ENCODE measurements at regions not wholly inside any gene's neighbourhood (a gene's known extent, or its start where the extent isn't known, plus 50 kb on each side); places are given as distances from the start of the nearest gene placed in this dataset.
"Not testable (repeated sequence)": the region's sequence is repeated elsewhere in the genome, so short reads cannot be mapped to it uniquely, and the experiment has no call there.

DNA sequence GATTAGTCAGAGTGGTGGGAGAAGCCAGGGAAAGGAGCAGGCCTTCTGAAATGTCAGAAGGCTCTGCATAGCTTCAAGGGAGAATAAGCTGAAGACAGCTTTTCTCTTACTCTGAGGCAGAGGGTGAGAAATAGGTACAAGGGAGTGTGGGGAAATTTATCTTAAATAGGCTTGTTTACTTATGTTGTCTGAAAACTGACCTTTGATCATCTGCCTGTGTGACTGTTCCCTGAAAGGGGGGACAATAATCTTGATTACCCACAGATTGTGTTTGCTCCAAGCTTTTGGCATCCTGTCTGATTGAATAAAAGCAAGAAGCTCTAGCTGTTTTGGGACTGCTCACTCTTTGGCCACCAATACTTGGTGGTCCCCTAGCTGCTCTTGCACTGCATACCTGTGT, 91.7 kb upstream of the TMSB4Y start:
- ChIA-PET CTCF (no interaction called here), POLR2A (no interaction called here)
- Histone ChIP-seq H4K20me1 (ENCODE audit: control insufficient read depth, insufficient read depth, low read length, poor library complexity, severe bottlenecking) (no peaks in the 10 kb centered on the region), H3K4me2 (replicated peaks; ENCODE audit: low read depth, low read length, poor library complexity, severe bottlenecking) (no peak overlapping the region), H3K79me2 (ENCODE audit: control insufficient read depth, insufficient read depth, low read length) (no peaks in the 10 kb centered on the region), H3K9me3 (ENCODE audit: control extremely low read depth in 1 of 3, control insufficient read depth in 2 of 3, insufficient read depth in 1 of 3, low read length in 2 of 3) (no peaks in the 10 kb centered on the region), H3K27me3 (replicated peaks in 1 of 4; ENCODE audit: control extremely low read depth in 1 of 4, control insufficient read depth in 3 of 4, insufficient read depth in 4 of 4, low read length in 3 of 4) (no peaks in the 10 kb centered on the region), H3K9ac (ENCODE audit: low read length) (no peak overlapping the region), H2AFZ (ENCODE audit: insufficient read depth, low read depth, low read length, poor library complexity, severe bottlenecking) (no peak overlapping the region), H3K4me3 (ENCODE audit: control extremely low read depth in 1 of 5, extremely low read depth in 1 of 5, insufficient read depth in 1 of 5, low read depth in 2 of 5, low read length in 4 of 5) (no peak overlapping the region), H3K4me1 (ENCODE audit: control insufficient read depth in 2 of 2, insufficient read depth in 2 of 2, low read length in 2 of 2) (no peaks in the 10 kb centered on the region), H3K27ac (ENCODE audit: low read length in 2 of 2) (no peak overlapping the region), H3K36me3 (replicated peaks in 1 of 2; ENCODE audit: control extremely low read depth in 1 of 2, control insufficient read depth in 1 of 2, extremely low read depth in 1 of 2, insufficient read depth in 2 of 2, low read length in 1 of 2) (no peaks in the 10 kb centered on the region)
- peaks cover 3% of the 10 kb centered on the region for H3K9me3 Mint-ChIP-seq (ENCODE audit: insufficient read depth)
- no peak overlapping the region for H3K27ac Mint-ChIP-seq
- TF ChIP-seq EZH2 (IDR thresholded peaks at IDR 0.05; ENCODE audit: borderline replicate concordance, insufficient read depth, low read depth, low read length, poor library complexity, severe bottlenecking): no peak
- TF ChIP-seq, protein P1, sequence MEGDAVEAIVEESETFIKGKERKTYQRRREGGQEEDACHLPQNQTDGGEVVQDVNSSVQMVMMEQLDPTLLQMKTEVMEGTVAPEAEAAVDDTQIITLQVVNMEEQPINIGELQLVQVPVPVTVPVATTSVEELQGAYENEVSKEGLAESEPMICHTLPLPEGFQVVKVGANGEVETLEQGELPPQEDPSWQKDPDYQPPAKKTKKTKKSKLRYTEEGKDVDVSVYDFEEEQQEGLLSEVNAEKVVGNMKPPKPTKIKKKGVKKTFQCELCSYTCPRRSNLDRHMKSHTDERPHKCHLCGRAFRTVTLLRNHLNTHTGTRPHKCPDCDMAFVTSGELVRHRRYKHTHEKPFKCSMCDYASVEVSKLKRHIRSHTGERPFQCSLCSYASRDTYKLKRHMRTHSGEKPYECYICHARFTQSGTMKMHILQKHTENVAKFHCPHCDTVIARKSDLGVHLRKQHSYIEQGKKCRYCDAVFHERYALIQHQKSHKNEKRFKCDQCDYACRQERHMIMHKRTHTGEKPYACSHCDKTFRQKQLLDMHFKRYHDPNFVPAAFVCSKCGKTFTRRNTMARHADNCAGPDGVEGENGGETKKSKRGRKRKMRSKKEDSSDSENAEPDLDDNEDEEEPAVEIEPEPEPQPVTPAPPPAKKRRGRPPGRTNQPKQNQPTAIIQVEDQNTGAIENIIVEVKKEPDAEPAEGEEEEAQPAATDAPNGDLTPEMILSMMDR (IDR thresholded peaks at IDR 0.05): no peak
- no peak overlapping the region for H3K4me3 Mint-ChIP-seq
- intact Hi-C loops (cut with micrococcal nuclease): no loop called here
- H3K4me1 Mint-ChIP-seq: no peaks in the 10 kb centered on the region
- ATAC-seq (ENCODE audit: low read depth) (no peak), DNase-seq (no peak)
- peaks cover 3% of the 10 kb centered on the region for H3K27me3 Mint-ChIP-seq

DNA sequence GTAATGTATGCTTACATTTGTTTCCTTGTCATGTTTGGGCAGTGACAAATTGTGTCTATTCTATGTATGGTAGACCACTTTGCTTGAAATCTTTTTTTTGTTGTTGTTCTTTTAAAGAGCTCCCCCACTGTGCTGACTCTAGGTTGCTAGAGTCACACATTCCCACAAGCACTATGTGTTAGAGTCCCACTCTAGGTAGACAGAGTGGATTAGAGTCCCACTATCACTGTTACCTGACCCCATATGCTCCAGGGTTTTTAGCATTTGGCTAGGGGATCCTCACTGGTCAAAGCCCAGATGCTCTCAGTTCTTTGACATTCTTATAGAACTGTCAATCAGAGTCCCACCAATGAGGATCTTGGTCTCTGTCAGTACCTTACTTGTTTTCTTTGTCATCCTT, 111.2 kb upstream of the TMSB4Y start:
- no peak overlapping the region for H3K27ac ChIP-seq (ENCODE audit: low read length in 2 of 2)

DNA sequence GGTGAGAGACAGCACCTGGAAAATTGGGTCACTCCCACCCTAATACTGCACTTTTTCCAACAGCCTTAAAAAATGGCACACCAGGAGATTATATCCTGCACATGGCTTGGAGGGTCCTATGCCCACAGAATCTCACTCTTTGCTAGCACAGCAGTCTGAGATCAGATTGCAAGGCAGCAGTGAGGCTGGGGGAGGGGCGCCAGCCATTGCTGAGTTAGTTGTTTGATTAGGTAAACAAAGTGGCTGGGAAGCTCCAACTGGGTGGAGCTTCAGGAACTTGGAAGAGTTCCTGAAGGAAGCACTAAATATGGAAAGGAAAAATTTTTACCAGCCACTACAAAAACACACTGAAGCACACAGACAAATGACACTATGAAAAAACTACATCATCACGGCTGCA, 91.1 kb upstream of the UTY start:
- H3K27me3 ChIP-seq (replicated peaks in 1 of 4; ENCODE audit: control extremely low read depth in 1 of 4, control insufficient read depth in 3 of 4, insufficient read depth in 4 of 4, low read length in 3 of 4); H3K4me2 ChIP-seq (replicated peaks; ENCODE audit: low read depth, low read length, poor library complexity, severe bottlenecking); H3K9me3 Mint-ChIP-seq (ENCODE audit: insufficient read depth); ATAC-seq (ENCODE audit: low read depth); H3K27ac ChIP-seq (ENCODE audit: low read length in 2 of 2); H3K9me3 ChIP-seq (ENCODE audit: control extremely low read depth in 1 of 3, control insufficient read depth in 2 of 3, insufficient read depth in 1 of 3, low read length in 2 of 3); CTCF ChIA-PET; POLR2A ChIA-PET; H3K4me1 ChIP-seq (ENCODE audit: control insufficient read depth in 2 of 2, insufficient read depth in 2 of 2, low read length in 2 of 2); H3K4me3 ChIP-seq (ENCODE audit: control extremely low read depth in 1 of 5, extremely low read depth in 1 of 5, insufficient read depth in 1 of 5, low read depth in 2 of 5, low read length in 4 of 5); H3K79me2 ChIP-seq (ENCODE audit: control insufficient read depth, insufficient read depth, low read length); H3K9ac ChIP-seq (ENCODE audit: low read length); H3K4me3 Mint-ChIP-seq; DNase-seq; H3K36me3 ChIP-seq (replicated peaks in 1 of 2; ENCODE audit: control extremely low read depth in 1 of 2, control insufficient read depth in 1 of 2, extremely low read depth in 1 of 2, insufficient read depth in 2 of 2, low read length in 1 of 2); H2AFZ ChIP-seq (ENCODE audit: insufficient read depth, low read depth, low read length, poor library complexity, severe bottlenecking); H3K27ac Mint-ChIP-seq; H3K27me3 Mint-ChIP-seq; H4K20me1 ChIP-seq (ENCODE audit: control insufficient read depth, insufficient read depth, low read length, poor library complexity, severe bottlenecking); H3K4me1 Mint-ChIP-seq: not testable (repeated sequence)
- intact Hi-C loops (cut with micrococcal nuclease): loop anchor here (10.0 kb wide), 1 partner anchor 884 kb away; no protein-coding TSS in a partner anchor
- no CpG with 5 or more reads among the region's 2 CpGs for WGBS (ENCODE audit: insufficient coverage)

More for the DNA sequence above, 111.2 kb upstream of the TMSB4Y start:
- no peaks in the 10 kb centered on the region for H4K20me1 ChIP-seq (ENCODE audit: control insufficient read depth, insufficient read depth, low read length, poor library complexity, severe bottlenecking)
- H3K4me2 ChIP-seq (replicated peaks; ENCODE audit: low read depth, low read length, poor library complexity, severe bottlenecking): no peak overlapping the region
- H3K27me3 ChIP-seq (replicated peaks in 1 of 4; ENCODE audit: control extremely low read depth in 1 of 4, control insufficient read depth in 3 of 4, insufficient read depth in 4 of 4, low read length in 3 of 4): no peaks in the 10 kb centered on the region
- TF ChIP-seq, protein P1 (IDR thresholded peaks at IDR 0.05): no peak
- no peak for TF ChIP-seq EZH2 (IDR thresholded peaks at IDR 0.05; ENCODE audit: borderline replicate concordance, insufficient read depth, low read depth, low read length, poor library complexity, severe bottlenecking)
- H3K27me3 Mint-ChIP-seq: no peaks in the 10 kb centered on the region
- no peaks in the 10 kb centered on the region for H3K79me2 ChIP-seq (ENCODE audit: control insufficient read depth, insufficient read depth, low read length)
- H3K36me3 ChIP-seq (replicated peaks in 1 of 2; ENCODE audit: control extremely low read depth in 1 of 2, control insufficient read depth in 1 of 2, extremely low read depth in 1 of 2, insufficient read depth in 2 of 2, low read length in 1 of 2): no peaks in the 10 kb centered on the region
- H3K27ac Mint-ChIP-seq: no peak overlapping the region
- no peak for DNase-seq
- ATAC-seq (ENCODE audit: low read depth): no peak
- ChIA-PET CTCF (no interaction called here), POLR2A (no interaction called here)
- no peaks in the 10 kb centered on the region for H3K9me3 Mint-ChIP-seq (ENCODE audit: insufficient read depth)
- H2AFZ ChIP-seq (ENCODE audit: insufficient read depth, low read depth, low read length, poor library complexity, severe bottlenecking): no peak overlapping the region
- no peak overlapping the region for H3K4me3 Mint-ChIP-seq
- no peaks in the 10 kb centered on the region for H3K9me3 ChIP-seq (ENCODE audit: control extremely low read depth in 1 of 3, control insufficient read depth in 2 of 3, insufficient read depth in 1 of 3, low read length in 2 of 3)
- intact Hi-C loops (cut with micrococcal nuclease): no loop called here
- no peak overlapping the region for H3K4me3 ChIP-seq (ENCODE audit: control extremely low read depth in 1 of 5, extremely low read depth in 1 of 5, insufficient read depth in 1 of 5, low read depth in 2 of 5, low read length in 4 of 5)
- H3K4me1 ChIP-seq (ENCODE audit: control insufficient read depth in 2 of 2, insufficient read depth in 2 of 2, low read length in 2 of 2): no peaks in the 10 kb centered on the region
- no peaks in the 10 kb centered on the region for H3K4me1 Mint-ChIP-seq
- H3K9ac ChIP-seq (ENCODE audit: low read length): no peak overlapping the region
